Heart left ventricle (tissue), 16 donors: ENCODE measurements at regions not wholly inside any gene's neighbourhood (a gene's known extent, or its start where the extent isn't known, plus 50 kb on each side); places are given as distances from the start of the nearest gene placed in this dataset.

Experiments used
- ATAC-seq, 4 donors: fragments of 200-7000 bp; cut with Tn5 transposase; one replicate each; pipeline ENCODE4 v1.9.1; 2020 to 2022; ENCODE audit warnings: moderate library complexity in 4 of 4, mild to moderate bottlenecking in 3 of 4, moderate number of reproducible peaks in 1 of 4
- DNase-seq, 5 donors: peaks; one replicate each; pipeline ENCODE4 v3.0.0-alpha.2; 2020
- H3K27ac ChIP-seq, 12 donors: fragments of 200-600 bp; sonication (generic) in 4 of 12; one replicate each; pipeline versions ENCODE4 v1.5.0 to v1.8.0; 2016 to 2022; ENCODE audit warnings: mild to moderate bottlenecking in 2 of 12
- H3K27me3 ChIP-seq, 9 donors: fragments of 200-600 bp; sonication (generic) in 2 of 9; one replicate each; pipeline versions ENCODE4 v1.5.1 to v1.8.0; 2016 to 2022; ENCODE audit warnings: mild to moderate bottlenecking in 3 of 9
- H3K36me3 ChIP-seq, 9 donors: fragments of 200-600 bp; sonication (generic) in 2 of 9; one replicate each; pipeline versions ENCODE4 v1.5.0 to v1.8.0; 2018 to 2022; ENCODE audit warnings: mild to moderate bottlenecking in 2 of 9
- H3K4me1 ChIP-seq, 12 donors: fragments of 200-600 bp; sonication (generic) in 4 of 12; one replicate each; pipeline versions ENCODE4 v1.5.0 to v1.8.0; 2016 to 2022; ENCODE audit warnings: mild to moderate bottlenecking in 3 of 12
- H3K4me3 ChIP-seq, 12 donors: fragments of 200-600 bp; sonication (generic) in 4 of 12; one replicate each; pipeline versions ENCODE4 v1.5.0 to v1.8.0; 2017 to 2022; ENCODE audit warnings: mild to moderate bottlenecking in 9 of 12, moderate library complexity in 4 of 12
- H3K9me3 ChIP-seq, 12 donors: fragments of 200-600 bp; sonication (generic) in 4 of 12; one replicate each; pipeline versions ENCODE4 v1.5.0 to v1.8.0; 2016 to 2022; ENCODE audit warnings: mild to moderate bottlenecking in 1 of 12
- CTCF ChIP-seq, 12 donors: fragments of 200-600 bp; sonication (generic) in 4 of 12; IDR thresholded peaks; one replicate each; pipeline versions ENCODE4 v1.5.0 to v1.8.0; 2018 to 2022; ENCODE audit warnings: antibody characterized with exemption in 12 of 12, mild to moderate bottlenecking in 5 of 12
- POLR2A ChIP-seq, 2 donors: fragments of 450-650 bp; IDR thresholded peaks; one replicate each; pipeline ENCODE4 v1.6.1; 2017; ENCODE audit warnings: antibody characterized with exemption in 2 of 2, mild to moderate bottlenecking in 2 of 2, moderate library complexity in 2 of 2
- WGBS, 4 donors: extraction: QIAGEN DNeasy Blood & Tissue Kit in 2 of 4; methylation state at CpG; one replicate each; pipeline versions ENCODE4 v1.1.5 to v1.1.7; 2013 to 2018; 5-methylcytosine and 5-hydroxymethylcytosine counted together
- intact Hi-C, 10 donors: fragments of 100-400 bp; cut with DNase I; formaldehyde crosslinking; loops; one replicate each; pipeline versions ENCODE4 v1.11.1 to v1.14.2; 2022
- donor health status: ischemic (EF 13 %, LVEDD 7.1; RV severe dilation, severe dysfunction).
- donor health status: healthy with polysubstance abuse.
- donor health status: DM: no; HTN: yes; CAD: no.
- donor health status: DM: no; HTN: no; CAD: no.
- donor health status: ischemic (EF 25% LVEDD 6.9; RV normal size, moderate dysfunction).
- donor health status: ischemic (EF 25% LVEDD 5.7; RV mildly dilated, moderate dysfunction).
- donor health status: healthy.
- donor health status: DM: yes; HTN: yes; CAD: no.
- donor health status: ischemic (EF 35%, LVEDD 5.7; RV mildly dilated, moderate dysfunction).
- donor health status: nonischemic (EF 11% LVEDD 7.7; RV severe dilation, severe dysfunction).
- donor health status: DM: yes; HTN: yes; CAD: no.
- donor health status: PGD.
- donor health status: ischemic (EF 29% LVEDD 5.4; RV normal size, mild dysfunction).
- donor health status: nonischemic (EF 23%, LVEDD 6.1; RV moderate dilation, normal function).

GRCh38 chr12:24270965-24271364 lies 321.5 kb upstream of the SOX5 start:
- Histone ChIP-seq H3K9me3 (no peaks in the 10 kb centered on the region), H3K4me3 (no peak overlapping the region), H3K27ac (no peak overlapping the region), H3K4me1 (no peaks in the 10 kb centered on the region), H3K36me3 (no peaks in the 10 kb centered on the region), H3K27me3 (no peaks in the 10 kb centered on the region)
- ATAC-seq (no peak), DNase-seq (no peak)
- no peak for TF ChIP-seq POLR2A (IDR thresholded peaks at IDR 0.05)
- TF ChIP-seq CTCF (IDR thresholded peaks at IDR 0.05) = no peak
- WGBS, 4 donors = 38 to 45% (median 44%) methylated on average over 2 of the region's 2 CpGs
- intact Hi-C loops = no loop called here

GRCh38 chr12:24270464-24270863 lies 321.0 kb upstream of the SOX5 start:
- DNase-seq = no peak
- H3K27me3 ChIP-seq = no peaks in the 10 kb centered on the region
- no peaks in the 10 kb centered on the region for H3K4me1 ChIP-seq
- 33 to 42% (median 35%) methylated on average over 1 of the region's 1 CpG for WGBS, 4 donors
- no peak overlapping the region for H3K4me3 ChIP-seq
- H3K36me3 ChIP-seq = no peaks in the 10 kb centered on the region
- TF ChIP-seq POLR2A (IDR thresholded peaks at IDR 0.05) (no peak), CTCF (IDR thresholded peaks at IDR 0.05) (no peak)
- intact Hi-C loops = no loop called here
- H3K27ac ChIP-seq = no peak overlapping the region
- no peaks in the 10 kb centered on the region for H3K9me3 ChIP-seq
- ATAC-seq = no peak

- no peak overlapping the region for H3K27ac ChIP-seq
- H3K36me3 ChIP-seq = no peaks in the 10 kb centered on the region
- ATAC-seq (no peak), DNase-seq (no peak)
- no peaks in the 10 kb centered on the region for H3K27me3 ChIP-seq
- TF ChIP-seq CTCF (IDR thresholded peaks at IDR 0.05) (no peak), POLR2A (IDR thresholded peaks at IDR 0.05) (no peak)
- no peaks in the 10 kb centered on the region for H3K4me1 ChIP-seq
- H3K9me3 ChIP-seq = no peaks in the 10 kb centered on the region
- WGBS, 4 donors = 83 to 91% (median 87%) methylated on average over 1 of the region's 1 CpG
- H3K4me3 ChIP-seq = no peak overlapping the region
- intact Hi-C loops = no loop called here
These were observed 319.3 kb upstream of the SOX5 start for GRCh38 chr12:24268663-24269186.

GRCh38 chr12:24266982-24267381 lies 317.5 kb upstream of the SOX5 start:
- no peak for TF ChIP-seq CTCF (IDR thresholded peaks at IDR 0.05)
- no peak for TF ChIP-seq POLR2A (IDR thresholded peaks at IDR 0.05)
- no peaks in the 10 kb centered on the region for H3K9me3 ChIP-seq
- 65 to 78% (median 75%) methylated on average over 2 of the region's 2 CpGs for WGBS, 4 donors
- H3K27ac ChIP-seq = no peak overlapping the region
- intact Hi-C loops = no loop called here
- no peak for ATAC-seq
- H3K4me1 ChIP-seq = no peaks in the 10 kb centered on the region
- DNase-seq = no peak
- H3K27me3 ChIP-seq = no peaks in the 10 kb centered on the region
- no peaks in the 10 kb centered on the region for H3K36me3 ChIP-seq
- H3K4me3 ChIP-seq = no peak overlapping the region
